ENCODE measurements at regions not wholly inside any gene's neighbourhood (a gene's known extent, or its start where the extent isn't known, plus 50 kb on each side); places are given as distances from the start of the nearest gene placed in this dataset.
A peak's percentile ranks its signal among the peaks of the same experiment; 100 is the strongest.

- DNase-seq = no peak
Measured at GRCh38 chr6:16974704-16975359, 127.0 kb upstream of the STMND1 start.

GRCh38 chr6:16974387-16974673, 127.5 kb upstream of the STMND1 start:
- no peak for DNase-seq

- no peak for DNase-seq
Measured at GRCh38 chr6:16973545-16974386, 128.1 kb upstream of the STMND1 start.

- DNase-seq = no peak
Measured at GRCh38 chr6:16973051-16973450, 128.8 kb upstream of the STMND1 start.

- DNase-seq = no peak
Measured at GRCh38 chr6:16972535-16972934, 129.3 kb upstream of the STMND1 start.

- DNase-seq = no peak
Measured at GRCh38 chr6:16969699-16970655, 131.9 kb upstream of the STMND1 start.

- no peak for DNase-seq
Measured at GRCh38 chr6:16968101-16968500, 133.7 kb upstream of the STMND1 start.

GRCh38 chr6:16967470-16967817, 134.4 kb upstream of the STMND1 start:
- no peak for DNase-seq

- DNase-seq = no peak
Measured at GRCh38 chr6:16966791-16967469, 134.9 kb upstream of the STMND1 start.

- DNase-seq = no peak
Measured at GRCh38 chr6:16965689-16966088, 136.2 kb upstream of the STMND1 start.

GRCh38 chr6:16964553-16965499, 137.0 kb upstream of the STMND1 start:
- DNase-seq = peak; percentile 58

GRCh38 chr6:16961577-16961976, 140.3 kb upstream of the STMND1 start:
- DNase-seq = no peak

GRCh38 chr6:16959789-16960188, 142.1 kb upstream of the STMND1 start:
- no peak for DNase-seq

GRCh38 chr6:16956361-16956760, 145.5 kb upstream of the STMND1 start:
- DNase-seq = no peak

GRCh38 chr6:16955899-16956298, 146.0 kb upstream of the STMND1 start:
- DNase-seq = no peak

GRCh38 chr6:16953905-16954304, 147.9 kb upstream of the STMND1 start:
- DNase-seq = no peak

- DNase-seq = no peak
Measured at GRCh38 chr6:16953446-16953845, 148.4 kb upstream of the STMND1 start.

- no peak for DNase-seq
Measured at GRCh38 chr6:16950825-16951495, 150.9 kb upstream of the STMND1 start.

GRCh38 chr6:16950302-16950701, 151.5 kb upstream of the STMND1 start:
- DNase-seq = no peak

- DNase-seq = no peak
Measured at GRCh38 chr6:16949716-16950115, 152.1 kb upstream of the STMND1 start.

GRCh38 chr6:16948396-16948795, 153.5 kb upstream of the STMND1 start:
- DNase-seq = no peak
